ENCODE measurements at regions not wholly inside any gene's neighbourhood (a gene's known extent, or its start where the extent isn't known, plus 50 kb on each side); places are given as distances from the start of the nearest gene placed in this dataset.
A peak's percentile ranks its signal among the peaks of the same experiment; 100 is the strongest.
"Not testable (repeated sequence)": the region's sequence is repeated elsewhere in the genome, so short reads cannot be mapped to it uniquely, and the experiment has no call there.

GRCh38 chr17:71200597-71200996 is 920.2 kb upstream of the SOX9 start:
- H3K4me3 ChIP-seq: no peak overlapping the region
- H3K36me3 ChIP-seq: no peaks in the 10 kb centered on the region
- no peak for DNase-seq (ENCODE audit: low spot score in 2 of 2)
- no peaks in the 10 kb centered on the region for H3K9me3 ChIP-seq
- H3K4me1 ChIP-seq: no peaks in the 10 kb centered on the region
- no peaks in the 10 kb centered on the region for H3K27me3 ChIP-seq
- H3K27ac ChIP-seq: no peak overlapping the region
- TF ChIP-seq CTCF (IDR thresholded peaks at IDR 0.05): no peak
- TF ChIP-seq POLR2AphosphoS5 (IDR thresholded peaks at IDR 0.05): no peak
- TF ChIP-seq EP300 (IDR thresholded peaks at IDR 0.05): no peak
- no peak for TF ChIP-seq POLR2A (IDR thresholded peaks at IDR 0.05)
- WGBS: 68% methylated on average over 1 of the region's 1 CpG

GRCh38 chr17:71201639-71202038 is 919.2 kb upstream of the SOX9 start:
- Histone ChIP-seq H3K27ac (no peak overlapping the region), H3K27me3 (no peaks in the 10 kb centered on the region), H3K9me3 (no peaks in the 10 kb centered on the region), H3K36me3 (no peaks in the 10 kb centered on the region), H3K4me3 (no peak overlapping the region), H3K4me1 (no peaks in the 10 kb centered on the region)
- 78% methylated on average over 2 of the region's 2 CpGs for WGBS
- no peak for TF ChIP-seq CTCF (IDR thresholded peaks at IDR 0.05)
- no peak for TF ChIP-seq POLR2AphosphoS5 (IDR thresholded peaks at IDR 0.05)
- no peak for TF ChIP-seq POLR2A (IDR thresholded peaks at IDR 0.05)
- TF ChIP-seq EP300 (IDR thresholded peaks at IDR 0.05): no peak
- no peak for DNase-seq (ENCODE audit: low spot score in 2 of 2)

- no peak overlapping the region for H3K27ac ChIP-seq
- WGBS: 81% methylated on average over 2 of the region's 2 CpGs
- H3K9me3 ChIP-seq: no peaks in the 10 kb centered on the region
- no peak for DNase-seq (ENCODE audit: low spot score in 2 of 2)
- H3K4me3 ChIP-seq: no peak overlapping the region
- no peaks in the 10 kb centered on the region for H3K36me3 ChIP-seq
- TF ChIP-seq EP300 (IDR thresholded peaks at IDR 0.05): no peak
- H3K27me3 ChIP-seq: no peaks in the 10 kb centered on the region
- H3K4me1 ChIP-seq: no peaks in the 10 kb centered on the region
Observed at GRCh38 chr17:71202449-71202848, 918.4 kb upstream of the SOX9 start.

- Histone ChIP-seq H3K36me3 (no peaks in the 10 kb centered on the region), H3K4me1 (no peaks in the 10 kb centered on the region), H3K4me3 (no peak overlapping the region), H3K27me3 (no peaks in the 10 kb centered on the region), H3K27ac (no peak overlapping the region), H3K9me3 (no peaks in the 10 kb centered on the region)
- no peak for DNase-seq (ENCODE audit: low spot score in 2 of 2)
- TF ChIP-seq POLR2AphosphoS5 (IDR thresholded peaks at IDR 0.05): no peak
- WGBS: 88% methylated on average over 1 of the region's 1 CpG
Observed at GRCh38 chr17:71203953-71204352, 916.9 kb upstream of the SOX9 start.

GRCh38 chr17:71205951-71206350 is 914.9 kb upstream of the SOX9 start:
- not testable (repeated sequence) for DNase-seq (ENCODE audit: low spot score in 2 of 2); H3K27me3 ChIP-seq; H3K4me1 ChIP-seq; H3K27ac ChIP-seq; H3K9me3 ChIP-seq; H3K4me3 ChIP-seq; H3K36me3 ChIP-seq
- 97% methylated on average over 3 of the region's 5 CpGs for WGBS

- H3K36me3 ChIP-seq: no peaks in the 10 kb centered on the region
- H3K4me1 ChIP-seq: no peaks in the 10 kb centered on the region
- H3K27ac ChIP-seq: no peak overlapping the region
- no peaks in the 10 kb centered on the region for H3K27me3 ChIP-seq
- TF ChIP-seq EP300 (IDR thresholded peaks at IDR 0.05): no peak
- TF ChIP-seq POLR2AphosphoS5 (IDR thresholded peaks at IDR 0.05): peak in 2 of 3 donors; percentile 19 to 48
- no peak for TF ChIP-seq CTCF (IDR thresholded peaks at IDR 0.05)
- TF ChIP-seq POLR2A (IDR thresholded peaks at IDR 0.05): no peak
- no peak overlapping the region for H3K4me3 ChIP-seq
- DNase-seq (ENCODE audit: low spot score in 2 of 2): no peak
- H3K9me3 ChIP-seq: no peaks in the 10 kb centered on the region
- 49% methylated on average over 3 of the region's 3 CpGs for WGBS
Observed at GRCh38 chr17:71208111-71208704, 912.6 kb upstream of the SOX9 start.

GRCh38 chr17:71213936-71214335 is 906.9 kb upstream of the SOX9 start:
- Histone ChIP-seq H3K4me1 (no peaks in the 10 kb centered on the region), H3K4me3 (no peak overlapping the region), H3K9me3 (no peaks in the 10 kb centered on the region), H3K36me3 (no peaks in the 10 kb centered on the region), H3K27me3 (no peaks in the 10 kb centered on the region), H3K27ac (no peak overlapping the region)
- DNase-seq (ENCODE audit: low spot score in 2 of 2): no peak
- TF ChIP-seq EP300 (IDR thresholded peaks at IDR 0.05) (no peak), CTCF (IDR thresholded peaks at IDR 0.05) (no peak), POLR2A (IDR thresholded peaks at IDR 0.05) (no peak), POLR2AphosphoS5 (IDR thresholded peaks at IDR 0.05) (no peak)
- WGBS: 100% methylated on average over 1 of the region's 1 CpG
